ENCODE measurements at regions not wholly inside any gene's neighbourhood (a gene's known extent, or its start where the extent isn't known, plus 50 kb on each side); places are given as distances from the start of the nearest gene placed in this dataset.

- Mint-ChIP-seq H3K27me3 (peaks cover 0 to 4% of the 10 kb centered on the region in 2 donors), H3K4me1 (no peaks in the 10 kb centered on the region), H3K27ac (no peak overlapping the region), H3K36me3 (no peaks in the 10 kb centered on the region), H3K4me3 (no peak overlapping the region), H3K9me3 (peaks cover 4 to 10% (median 4%) of the 10 kb centered on the region in 3 donors)
- Histone ChIP-seq H3K9me3 (no peaks in the 10 kb centered on the region), H3K4me1 (ENCODE audit: control insufficient read depth in 1 of 2, extremely low read depth in 1 of 2, insufficient read depth in 2 of 2, low read length in 2 of 2) (no peaks in the 10 kb centered on the region), H3K27me3 (replicated peaks in 1 of 2; ENCODE audit: control insufficient read depth in 2 of 2, extremely low read depth in 1 of 2, insufficient read depth in 2 of 2, low read length in 1 of 2) (no peaks in the 10 kb centered on the region), H3K27ac (ENCODE audit: low read length) (no peak overlapping the region), H3K36me3 (ENCODE audit: control insufficient read depth in 2 of 2, extremely low read depth in 1 of 2, insufficient read depth in 1 of 2, low read length in 1 of 2) (no peaks in the 10 kb centered on the region), H3K4me3 (ENCODE audit: control insufficient read depth in 1 of 2, extremely low read depth in 1 of 2, low read length in 1 of 2) (no peak overlapping the region)
- DNase-seq, result no peak
- CTCF ChIA-PET, result no interaction called here
- POLR2A ChIA-PET, result no interaction called here
- ATAC-seq (replicated peaks in 1 of 4), result no peak
- 81% methylated on average over 5 of the region's 5 CpGs for WGBS (ENCODE audit: insufficient coverage)
Observed at GRCh38 chr7:152966189-152966588, 206.6 kb downstream of the ACTR3B start.

- H3K27ac Mint-ChIP-seq, result no peak overlapping the region
- peaks cover 0 to 15% (median 3%) of the 10 kb centered on the region in 3 donors for H3K9me3 Mint-ChIP-seq
- Histone ChIP-seq H3K9me3 (no peaks in the 10 kb centered on the region), H3K4me3 (ENCODE audit: control insufficient read depth in 1 of 2, extremely low read depth in 1 of 2, low read length in 1 of 2) (no peak overlapping the region), H3K36me3 (ENCODE audit: control insufficient read depth in 2 of 2, extremely low read depth in 1 of 2, insufficient read depth in 1 of 2, low read length in 1 of 2) (no peaks in the 10 kb centered on the region), H3K27me3 (replicated peaks in 1 of 2; ENCODE audit: control insufficient read depth in 2 of 2, extremely low read depth in 1 of 2, insufficient read depth in 2 of 2, low read length in 1 of 2) (no peaks in the 10 kb centered on the region), H3K4me1 (ENCODE audit: control insufficient read depth in 1 of 2, extremely low read depth in 1 of 2, insufficient read depth in 2 of 2, low read length in 2 of 2) (no peaks in the 10 kb centered on the region), H3K27ac (ENCODE audit: low read length) (no peak overlapping the region)
- ChIA-PET POLR2A (no interaction called here), CTCF (no interaction called here)
- H3K36me3 Mint-ChIP-seq, result no peaks in the 10 kb centered on the region
- H3K27me3 Mint-ChIP-seq, result peaks cover 5 to 16% of the 10 kb centered on the region in 2 donors
- WGBS (ENCODE audit: insufficient coverage), result no CpG with 5 or more reads among the region's 1 CpG
- no peak for DNase-seq
- H3K4me1 Mint-ChIP-seq, result no peaks in the 10 kb centered on the region
- H3K4me3 Mint-ChIP-seq, result no peak overlapping the region
- ATAC-seq (replicated peaks in 1 of 4), result no peak
Observed at GRCh38 chr7:152967958-152968357, 208.4 kb downstream of the ACTR3B start.

GRCh38 chr7:152968514-152968913 lies 209.0 kb downstream of the ACTR3B start:
- Mint-ChIP-seq H3K27me3 (peaks cover 5 to 16% of the 10 kb centered on the region in 2 donors), H3K4me3 (no peak overlapping the region), H3K4me1 (no peaks in the 10 kb centered on the region), H3K27ac (no peak overlapping the region), H3K9me3 (peaks cover 0 to 15% (median 3%) of the 10 kb centered on the region in 3 donors), H3K36me3 (no peaks in the 10 kb centered on the region)
- DNase-seq (no peak), ATAC-seq (replicated peaks in 1 of 4) (no peak)
- no peak overlapping the region for H3K4me3 ChIP-seq (ENCODE audit: control insufficient read depth in 1 of 2, extremely low read depth in 1 of 2, low read length in 1 of 2)
- no CpG with 5 or more reads among the region's 3 CpGs for whole genome bisulfite sequencing (ENCODE audit: insufficient coverage)
- no peaks in the 10 kb centered on the region for H3K27me3 ChIP-seq (replicated peaks in 1 of 2; ENCODE audit: control insufficient read depth in 2 of 2, extremely low read depth in 1 of 2, insufficient read depth in 2 of 2, low read length in 1 of 2)
- POLR2A ChIA-PET, result no interaction called here
- CTCF ChIA-PET, result no interaction called here
- no peaks in the 10 kb centered on the region for H3K36me3 ChIP-seq (ENCODE audit: control insufficient read depth in 2 of 2, extremely low read depth in 1 of 2, insufficient read depth in 1 of 2, low read length in 1 of 2)
- no peak overlapping the region for H3K27ac ChIP-seq (ENCODE audit: low read length)
- no peaks in the 10 kb centered on the region for H3K4me1 ChIP-seq (ENCODE audit: control insufficient read depth in 1 of 2, extremely low read depth in 1 of 2, insufficient read depth in 2 of 2, low read length in 2 of 2)
- no peaks in the 10 kb centered on the region for H3K9me3 ChIP-seq

GRCh38 chr7:152969335-152969734 lies 209.8 kb downstream of the ACTR3B start:
- Mint-ChIP-seq H3K27me3 (peaks cover 5 to 16% of the 10 kb centered on the region in 2 donors), H3K36me3 (no peaks in the 10 kb centered on the region), H3K4me3 (no peak overlapping the region), H3K9me3 (peaks cover 0 to 15% (median 3%) of the 10 kb centered on the region in 3 donors), H3K27ac (no peak overlapping the region), H3K4me1 (no peaks in the 10 kb centered on the region)
- Histone ChIP-seq H3K4me1 (ENCODE audit: control insufficient read depth in 1 of 2, extremely low read depth in 1 of 2, insufficient read depth in 2 of 2, low read length in 2 of 2) (no peaks in the 10 kb centered on the region), H3K4me3 (ENCODE audit: control insufficient read depth in 1 of 2, extremely low read depth in 1 of 2, low read length in 1 of 2) (no peak overlapping the region), H3K27me3 (replicated peaks in 1 of 2; ENCODE audit: control insufficient read depth in 2 of 2, extremely low read depth in 1 of 2, insufficient read depth in 2 of 2, low read length in 1 of 2) (no peaks in the 10 kb centered on the region), H3K9me3 (no peaks in the 10 kb centered on the region), H3K27ac (ENCODE audit: low read length) (no peak overlapping the region), H3K36me3 (ENCODE audit: control insufficient read depth in 2 of 2, extremely low read depth in 1 of 2, insufficient read depth in 1 of 2, low read length in 1 of 2) (no peaks in the 10 kb centered on the region)
- ChIA-PET POLR2A (no interaction called here), CTCF (interaction anchor here in 1 of 2 donors (0.5 kb wide), 1 partner anchor 331 kb away, joined by 4 read pairs; no protein-coding TSS in a partner anchor)
- no peak for ATAC-seq (replicated peaks in 1 of 4)
- DNase-seq, result no peak
- no CpG with 5 or more reads among the region's 1 CpG for WGBS (ENCODE audit: insufficient coverage)

- CTCF ChIA-PET, result interaction anchor here in 1 of 2 donors (0.5 kb wide), 1 partner anchor 331 kb away, joined by 4 read pairs; no protein-coding TSS in a partner anchor
- no CpG with 5 or more reads among the region's 1 CpG for WGBS (ENCODE audit: insufficient coverage)
- Histone ChIP-seq H3K27ac (ENCODE audit: low read length) (no peak overlapping the region), H3K9me3 (no peaks in the 10 kb centered on the region), H3K4me3 (ENCODE audit: control insufficient read depth in 1 of 2, extremely low read depth in 1 of 2, low read length in 1 of 2) (no peak overlapping the region), H3K27me3 (replicated peaks in 1 of 2; ENCODE audit: control insufficient read depth in 2 of 2, extremely low read depth in 1 of 2, insufficient read depth in 2 of 2, low read length in 1 of 2) (no peaks in the 10 kb centered on the region), H3K36me3 (ENCODE audit: control insufficient read depth in 2 of 2, extremely low read depth in 1 of 2, insufficient read depth in 1 of 2, low read length in 1 of 2) (no peaks in the 10 kb centered on the region), H3K4me1 (ENCODE audit: control insufficient read depth in 1 of 2, extremely low read depth in 1 of 2, insufficient read depth in 2 of 2, low read length in 2 of 2) (no peaks in the 10 kb centered on the region)
- no peaks in the 10 kb centered on the region for H3K36me3 Mint-ChIP-seq
- no peak for DNase-seq
- H3K27me3 Mint-ChIP-seq, result peaks cover 5 to 19% of the 10 kb centered on the region in 2 donors
- no peak for ATAC-seq (replicated peaks in 1 of 4)
- peaks cover 0 to 15% (median 3%) of the 10 kb centered on the region in 3 donors for H3K9me3 Mint-ChIP-seq
- H3K4me3 Mint-ChIP-seq, result no peak overlapping the region
- POLR2A ChIA-PET, result no interaction called here
- H3K27ac Mint-ChIP-seq, result no peak overlapping the region
- no peaks in the 10 kb centered on the region for H3K4me1 Mint-ChIP-seq
Observed at GRCh38 chr7:152969839-152970238, 210.3 kb downstream of the ACTR3B start.

- no peaks in the 10 kb centered on the region for H3K27me3 ChIP-seq (replicated peaks in 1 of 2; ENCODE audit: control insufficient read depth in 2 of 2, extremely low read depth in 1 of 2, insufficient read depth in 2 of 2, low read length in 1 of 2)
- H3K4me3 ChIP-seq (ENCODE audit: control insufficient read depth in 1 of 2, extremely low read depth in 1 of 2, low read length in 1 of 2), result no peak overlapping the region
- ChIA-PET CTCF (no interaction called here), POLR2A (no interaction called here)
- H3K4me1 Mint-ChIP-seq, result no peaks in the 10 kb centered on the region
- DNase-seq (no peak), ATAC-seq (replicated peaks in 1 of 4) (no peak)
- no peaks in the 10 kb centered on the region for H3K4me1 ChIP-seq (ENCODE audit: control insufficient read depth in 1 of 2, extremely low read depth in 1 of 2, insufficient read depth in 2 of 2, low read length in 2 of 2)
- no peaks in the 10 kb centered on the region for H3K9me3 ChIP-seq
- peaks cover 5 to 19% of the 10 kb centered on the region in 2 donors for H3K27me3 Mint-ChIP-seq
- peaks cover 0 to 15% (median 3%) of the 10 kb centered on the region in 3 donors for H3K9me3 Mint-ChIP-seq
- H3K36me3 ChIP-seq (ENCODE audit: control insufficient read depth in 2 of 2, extremely low read depth in 1 of 2, insufficient read depth in 1 of 2, low read length in 1 of 2), result no peaks in the 10 kb centered on the region
- WGBS (ENCODE audit: insufficient coverage), result 80% methylated on average over 2 of the region's 5 CpGs
- H3K27ac Mint-ChIP-seq, result no peak overlapping the region
- H3K27ac ChIP-seq (ENCODE audit: low read length), result no peak overlapping the region
- H3K36me3 Mint-ChIP-seq, result no peaks in the 10 kb centered on the region
- H3K4me3 Mint-ChIP-seq, result no peak overlapping the region
Observed at GRCh38 chr7:152970481-152970880, 210.9 kb downstream of the ACTR3B start.

- no peaks in the 10 kb centered on the region for H3K9me3 ChIP-seq
- H3K4me3 ChIP-seq (ENCODE audit: control insufficient read depth in 1 of 2, extremely low read depth in 1 of 2, low read length in 1 of 2), result no peak overlapping the region
- Mint-ChIP-seq H3K4me1 (no peaks in the 10 kb centered on the region), H3K36me3 (no peaks in the 10 kb centered on the region), H3K27me3 (peaks cover 10 to 19% of the 10 kb centered on the region in 2 donors), H3K4me3 (no peak overlapping the region), H3K27ac (no peak overlapping the region), H3K9me3 (peaks cover 0 to 15% (median 0%) of the 10 kb centered on the region in 3 donors)
- H3K27ac ChIP-seq (ENCODE audit: low read length), result no peak overlapping the region
- H3K4me1 ChIP-seq (ENCODE audit: control insufficient read depth in 1 of 2, extremely low read depth in 1 of 2, insufficient read depth in 2 of 2, low read length in 2 of 2), result no peaks in the 10 kb centered on the region
- ChIA-PET POLR2A (no interaction called here), CTCF (no interaction called here)
- DNase-seq (no peak), ATAC-seq (replicated peaks in 1 of 4) (no peak)
- WGBS (ENCODE audit: insufficient coverage), result 17% methylated on average over 2 of the region's 3 CpGs
- no peaks in the 10 kb centered on the region for H3K36me3 ChIP-seq (ENCODE audit: control insufficient read depth in 2 of 2, extremely low read depth in 1 of 2, insufficient read depth in 1 of 2, low read length in 1 of 2)
- no peaks in the 10 kb centered on the region for H3K27me3 ChIP-seq (replicated peaks in 1 of 2; ENCODE audit: control insufficient read depth in 2 of 2, extremely low read depth in 1 of 2, insufficient read depth in 2 of 2, low read length in 1 of 2)
Observed at GRCh38 chr7:152974577-152974976, 215.0 kb downstream of the ACTR3B start.

All from T-cell (primary cell).